GM18870 (cell line): ENCODE measurements at regions not wholly inside any gene's neighbourhood (a gene's known extent, or its start where the extent isn't known, plus 50 kb on each side); places are given as distances from the start of the nearest gene placed in this dataset.
"Not testable (repeated sequence)": the region's sequence is repeated elsewhere in the genome, so short reads cannot be mapped to it uniquely, and the experiment has no call there.

Experiments used
- ATAC-seq: cut with Tn5 transposase; IDR thresholded peaks from one replicate; pipeline ENCODE4 v1.9.1; 2021; ENCODE audit warnings: moderate library complexity; ENCODE audit not compliant: unreplicated experiment

DNA sequence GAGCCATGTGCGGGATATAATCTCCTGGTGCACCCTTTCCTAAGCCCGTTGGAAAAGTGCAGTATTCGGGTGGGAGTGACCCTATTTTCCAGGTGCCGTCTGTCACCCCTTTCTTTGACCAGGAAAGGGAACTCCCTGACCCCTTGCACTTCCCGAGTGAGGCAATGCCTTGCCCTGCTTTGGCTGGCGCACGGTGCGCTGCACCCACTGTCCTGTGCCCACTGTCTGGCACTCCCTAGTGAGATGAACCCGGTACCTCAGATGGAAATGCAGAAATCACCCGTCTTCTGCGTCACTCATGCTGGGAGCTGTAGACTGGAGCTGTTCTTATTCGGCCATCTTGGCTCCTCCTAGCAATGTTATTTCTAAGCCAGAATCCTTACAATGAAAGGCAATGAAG is 121.1 kb downstream of the TAF11L14 start:
- ATAC-seq: not testable (repeated sequence)

DNA sequence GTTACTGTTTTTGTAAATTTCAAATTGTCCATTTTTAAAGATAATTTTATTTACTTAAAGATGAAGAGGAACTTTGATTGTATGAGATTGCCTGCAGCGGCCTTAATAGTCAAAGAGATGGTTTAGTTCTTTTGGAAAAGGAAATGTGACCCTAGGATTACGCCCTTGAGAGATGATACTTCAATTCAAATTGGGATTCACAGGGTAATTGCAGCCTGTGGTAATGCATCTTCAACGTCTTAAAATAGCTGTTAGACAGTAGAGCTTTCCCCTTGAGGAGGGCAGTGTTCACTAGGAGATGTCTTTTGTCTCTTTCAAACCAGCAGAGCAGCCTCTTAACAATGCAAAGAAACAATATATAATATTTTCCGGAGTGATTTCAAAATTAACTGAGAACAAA is 127.1 kb downstream of the TAF11L14 start:
- no peak for ATAC-seq

DNA sequence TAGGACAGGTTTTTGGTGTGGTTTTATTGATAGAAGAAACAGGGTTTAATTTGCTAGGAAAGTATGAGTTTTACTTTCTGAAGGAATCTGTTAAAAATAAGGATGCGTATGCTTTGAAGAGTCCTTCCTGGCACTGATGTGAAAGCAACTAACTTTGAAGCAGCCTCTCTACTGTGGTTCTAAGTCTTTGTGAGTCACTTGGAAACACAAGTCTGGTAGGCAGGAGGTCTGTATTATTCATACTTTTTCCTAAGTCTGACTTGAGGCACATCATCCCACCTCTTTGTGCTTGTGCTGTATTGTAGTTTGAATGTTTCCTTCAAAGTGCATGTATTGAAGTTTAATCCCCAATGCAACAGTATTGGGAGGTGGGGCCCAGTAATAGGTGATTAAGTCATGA is 129.0 kb downstream of the TAF11L14 start:
- no peak for ATAC-seq

DNA sequence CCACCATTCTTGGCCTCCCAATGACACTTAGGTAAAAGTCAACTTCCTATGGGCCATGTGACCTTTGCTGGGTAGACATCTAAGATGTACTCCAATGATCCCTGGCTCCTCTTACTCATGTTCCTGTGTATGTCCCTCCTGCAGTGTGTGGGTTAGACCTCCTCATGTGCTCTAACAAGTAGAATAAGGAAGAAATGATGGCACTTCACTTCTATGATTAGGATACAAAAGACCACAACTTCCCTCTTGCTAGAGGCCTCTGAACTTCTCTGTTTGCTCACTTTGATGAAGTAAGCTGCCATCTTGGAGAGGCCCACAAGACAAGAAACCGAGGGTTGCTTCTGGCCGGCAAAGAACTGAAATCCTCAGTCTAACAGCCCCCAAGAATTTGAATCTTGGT is 131.8 kb downstream of the TAF11L14 start:
- no peak for ATAC-seq

DNA sequence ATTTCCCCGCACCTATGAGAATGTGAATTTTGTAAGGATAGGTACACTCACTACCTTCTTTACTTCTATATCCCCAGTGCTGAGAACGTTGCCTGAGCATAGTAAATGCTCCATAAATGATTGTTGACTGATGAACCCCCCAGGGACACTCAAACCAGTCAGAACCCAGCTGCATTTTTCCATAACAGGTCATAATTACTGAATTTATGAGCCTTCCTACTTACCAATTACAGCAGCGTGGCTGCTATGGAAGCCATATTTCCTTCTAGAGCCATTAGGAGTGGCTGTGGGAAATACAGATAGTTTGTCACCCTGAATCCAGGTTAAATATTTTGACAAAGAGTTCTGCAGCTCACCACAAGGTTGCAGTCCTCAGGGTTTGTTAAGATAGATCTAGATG is 135.0 kb downstream of the TAF11L14 start:
- no peak for ATAC-seq

DNA sequence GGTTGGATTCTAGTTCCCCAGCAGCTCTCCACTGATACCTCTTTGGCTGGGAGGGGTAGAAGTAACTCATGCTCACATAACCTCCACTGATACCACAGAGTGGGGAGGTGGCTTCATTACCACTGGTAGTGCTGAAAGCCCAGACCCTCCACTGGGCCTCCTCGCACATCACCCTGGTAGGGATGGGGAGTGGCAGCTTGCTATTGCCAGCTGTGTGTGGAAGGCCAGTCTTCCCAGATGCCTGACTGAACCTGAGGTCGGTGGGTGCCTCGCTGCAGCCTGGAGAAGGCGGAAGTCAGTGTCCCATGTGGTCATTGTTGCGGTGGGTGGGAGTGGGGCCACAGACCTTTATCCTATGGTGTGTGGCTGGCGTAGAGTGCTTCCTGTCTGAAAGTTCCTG is 138.0 kb downstream of the TAF11L14 start:
- ATAC-seq: no peak

DNA sequence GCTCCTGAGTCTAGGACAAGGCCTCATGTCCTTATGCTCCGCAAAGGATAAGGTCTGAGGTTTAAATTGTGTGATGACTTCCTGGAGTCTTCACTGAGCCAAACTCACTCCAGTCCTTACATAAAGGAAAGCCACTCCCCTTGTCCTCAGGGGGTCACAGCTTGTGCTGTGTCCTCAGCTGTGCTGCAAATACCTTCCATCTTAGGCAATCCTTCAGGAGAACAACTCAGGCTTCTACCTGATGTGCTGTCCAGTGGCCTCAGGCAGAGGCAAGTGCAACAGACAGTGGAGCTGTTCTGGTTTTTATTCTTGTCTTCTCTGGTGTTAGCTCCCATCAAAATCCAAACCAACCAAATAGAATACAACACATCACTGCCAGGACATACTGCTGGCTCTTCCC is 151.5 kb downstream of the TAF11L14 start:
- no peak for ATAC-seq

DNA sequence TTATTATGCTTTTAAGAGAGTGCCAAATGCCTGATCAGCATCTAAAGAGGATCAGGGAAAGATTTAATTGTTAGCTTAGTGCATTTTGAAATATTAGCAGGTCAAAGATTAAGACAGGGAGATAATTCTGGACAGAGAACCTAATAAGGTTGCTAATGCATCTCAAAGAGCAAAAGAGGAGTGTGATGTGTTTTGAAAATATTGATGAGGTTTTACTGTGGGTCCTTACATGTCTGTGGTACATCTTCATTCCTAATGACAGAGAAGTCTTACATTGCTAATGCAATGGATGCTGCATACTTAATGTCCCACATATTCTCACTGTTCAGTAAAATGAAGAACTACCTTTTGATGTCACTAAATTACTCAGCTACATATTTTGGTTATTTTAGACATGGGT is 154.1 kb downstream of the TAF11L14 start:
- no peak for ATAC-seq

DNA sequence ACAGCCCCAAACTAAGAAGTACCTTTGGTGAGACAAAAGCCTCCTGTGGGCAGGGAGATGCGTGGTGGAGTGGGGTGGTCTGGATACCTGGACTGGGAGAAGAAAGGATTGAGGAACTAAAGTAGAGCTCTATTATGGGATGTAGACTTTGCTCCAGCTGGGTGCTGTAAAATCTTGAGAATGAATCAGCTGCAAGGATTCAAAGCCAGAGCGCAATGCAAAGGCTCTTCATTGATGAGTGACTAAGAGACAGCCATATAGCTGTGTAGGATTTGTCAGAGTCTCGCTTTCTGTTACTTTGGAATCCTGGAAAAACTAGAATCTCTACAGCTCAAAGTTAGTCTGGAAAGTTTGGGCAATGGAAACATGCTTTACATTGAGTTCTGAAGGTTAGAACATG is 159.9 kb downstream of the TAF11L14 start:
- ATAC-seq: no peak

DNA sequence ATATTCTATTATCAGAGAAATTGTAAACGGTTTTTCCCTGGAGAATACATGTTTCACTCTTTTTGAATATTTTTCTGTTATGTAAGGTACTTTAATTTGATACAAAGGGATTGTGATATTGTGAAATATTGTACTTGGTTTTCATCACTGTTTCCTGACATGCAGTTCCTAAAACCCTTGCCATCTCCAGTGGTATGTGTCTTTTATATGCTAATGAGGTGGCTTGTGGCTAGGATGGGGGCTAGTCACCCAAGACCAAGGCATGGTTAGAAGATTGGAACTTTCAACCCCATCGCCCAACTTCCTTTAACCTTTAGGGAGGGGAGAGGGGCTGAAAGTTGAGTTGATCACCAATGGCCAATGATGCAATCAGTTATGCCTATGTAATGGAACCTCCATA is 160.6 kb downstream of the TAF11L14 start:
- no peak for ATAC-seq

DNA sequence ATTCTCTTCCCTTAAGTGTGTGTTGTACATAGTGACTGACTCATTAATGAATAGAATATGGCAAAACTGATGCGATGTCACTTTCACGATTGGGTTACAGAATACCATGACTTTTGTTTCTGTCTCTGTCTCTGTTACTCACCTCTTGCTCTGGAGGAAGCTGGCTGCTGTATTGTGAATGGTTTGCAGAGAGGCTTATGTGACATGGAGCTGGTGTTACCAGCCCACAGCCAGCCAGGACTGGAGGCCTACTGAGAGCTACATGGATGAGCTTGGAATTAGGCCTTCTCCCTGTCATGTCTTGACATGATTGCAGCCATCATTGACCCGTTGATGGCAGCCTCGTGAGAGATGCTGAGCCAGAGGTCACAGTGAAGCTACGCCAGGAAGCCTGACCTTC is 161.9 kb downstream of the TAF11L14 start:
- no peak for ATAC-seq

DNA sequence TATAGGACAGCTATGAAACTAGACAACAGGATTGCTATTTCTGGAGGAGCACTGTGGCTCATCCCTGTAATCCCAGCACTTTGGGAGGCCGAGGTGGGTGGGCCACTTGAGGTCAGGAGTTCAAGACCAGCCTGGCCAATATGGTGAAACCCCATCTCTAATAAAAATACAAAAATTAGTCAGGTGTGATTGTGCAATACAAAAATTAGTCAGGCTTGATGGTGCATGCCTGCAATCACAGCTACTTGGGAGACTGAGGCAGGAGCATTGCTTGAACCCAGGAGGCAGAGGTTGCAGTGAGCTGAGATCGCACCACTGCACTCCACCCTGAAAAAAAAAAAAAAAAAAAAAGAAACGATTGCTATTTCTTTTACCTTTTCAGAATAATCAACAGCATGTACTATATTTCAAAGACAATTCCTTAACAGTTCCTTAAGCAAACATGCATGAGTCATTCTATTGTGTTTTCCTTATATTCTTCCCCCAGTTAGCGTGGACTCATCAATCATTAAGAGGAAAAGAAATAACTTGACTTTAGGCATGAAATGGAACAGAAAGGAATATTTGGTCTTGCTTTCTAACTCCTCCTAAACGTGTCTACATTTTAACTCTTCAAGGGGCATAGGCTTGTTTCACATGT is 162.6 kb downstream of the TAF11L14 start:
- ATAC-seq: no peak

DNA sequence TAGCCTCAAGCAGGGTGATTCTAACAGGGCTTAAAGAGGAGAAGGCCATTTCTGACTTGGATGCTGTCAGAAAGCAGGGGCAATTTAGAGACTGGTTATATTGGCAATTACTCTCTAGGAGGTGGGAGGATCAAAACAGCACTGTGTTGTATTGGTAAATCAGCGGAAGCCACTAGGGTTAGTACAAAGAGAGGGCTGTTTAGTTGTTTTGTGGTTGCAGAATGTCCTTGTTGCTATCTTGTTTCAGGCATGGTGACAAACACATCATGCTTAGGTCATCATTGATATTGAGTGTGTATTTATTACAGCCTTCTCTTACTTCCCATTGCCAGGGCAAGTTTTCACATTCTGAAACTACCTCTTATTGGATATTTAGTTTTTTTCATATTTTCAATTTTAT is 165.3 kb downstream of the TAF11L14 start:
- ATAC-seq: no peak

DNA sequence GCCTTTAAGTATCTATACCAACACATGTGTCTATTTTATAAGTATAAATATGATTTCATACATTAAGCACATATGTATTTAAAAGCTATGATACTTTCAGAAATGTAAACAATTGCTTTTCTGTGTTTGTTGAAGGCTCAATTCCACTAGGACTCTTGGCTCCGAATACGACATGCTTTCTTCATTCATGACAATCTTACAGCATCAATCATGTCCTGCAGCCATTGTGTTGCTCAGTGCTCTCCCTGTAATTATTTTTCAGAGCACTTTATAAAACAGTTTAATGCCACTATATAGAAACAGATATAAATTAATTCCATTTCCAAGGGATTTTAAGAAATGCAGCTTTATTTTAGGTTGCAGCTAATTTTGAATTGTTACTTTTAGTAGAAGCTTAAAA is 167.3 kb downstream of the TAF11L14 start:
- ATAC-seq: no peak

DNA sequence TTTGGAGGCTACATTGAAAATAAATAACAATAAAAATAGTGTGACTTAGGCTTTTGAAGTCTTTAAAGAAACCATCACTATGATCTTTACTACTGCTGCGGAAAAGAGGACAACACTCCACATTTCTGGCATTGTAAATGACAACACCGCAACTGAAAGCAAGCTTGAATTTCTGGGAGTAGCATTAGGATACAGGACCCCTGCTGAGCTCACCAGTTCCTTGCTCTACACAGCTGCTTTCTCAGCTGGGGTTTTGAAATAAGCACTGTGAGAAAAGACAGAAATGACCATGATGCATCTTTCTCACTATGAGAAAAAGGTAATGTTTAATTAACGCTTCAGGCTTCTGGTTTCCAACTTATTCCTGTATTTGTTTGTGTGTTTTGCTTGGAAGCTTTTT is 168.0 kb downstream of the TAF11L14 start:
- no peak for ATAC-seq

DNA sequence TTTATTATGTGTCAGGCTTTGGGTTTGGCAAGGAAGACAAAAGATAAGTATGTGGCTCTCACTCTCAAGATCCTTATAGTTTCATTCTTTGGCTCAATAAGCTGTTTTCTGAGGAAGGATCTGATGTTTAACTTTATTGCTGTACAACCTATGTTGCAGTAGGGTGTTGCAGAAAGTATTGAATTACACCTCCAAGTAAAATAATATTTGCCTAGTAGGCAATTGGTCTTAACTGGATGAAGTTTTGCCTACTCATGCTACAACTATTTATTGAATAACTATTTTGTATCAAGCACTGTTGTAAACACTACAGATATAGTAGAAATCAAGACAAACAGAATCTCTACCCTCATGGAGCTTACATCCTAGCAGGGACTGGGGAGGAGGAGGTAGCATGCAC is 169.7 kb downstream of the TAF11L14 start:
- ATAC-seq: no peak

DNA sequence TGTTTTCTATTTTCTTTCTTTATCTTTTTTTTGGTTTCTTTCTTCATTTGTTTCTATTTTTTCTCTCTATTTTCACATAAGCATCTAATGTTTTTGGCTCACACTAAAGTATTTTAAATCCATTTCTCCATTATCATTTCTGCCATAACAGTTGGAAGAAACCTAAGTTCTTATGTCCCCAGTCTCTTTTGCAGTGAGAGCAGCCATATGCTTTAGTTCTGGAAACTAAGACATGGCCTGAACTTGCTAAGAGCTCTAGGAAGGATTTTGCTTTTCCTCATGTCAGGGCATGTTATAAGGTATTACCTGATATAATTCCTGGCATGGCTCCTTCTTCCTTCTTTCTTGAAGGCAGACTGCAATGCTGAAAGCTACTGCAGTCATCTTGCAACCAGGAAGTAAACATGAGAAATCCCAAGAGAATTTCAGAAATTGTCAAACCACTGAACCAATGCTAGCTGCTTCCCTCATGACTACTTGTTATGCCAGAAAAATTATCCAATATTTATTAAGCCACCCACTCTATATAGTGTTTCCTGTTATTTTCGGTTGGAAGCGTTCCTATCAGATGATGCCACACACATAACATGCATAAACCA is 171.1 kb downstream of the TAF11L14 start:
- no peak for ATAC-seq

DNA sequence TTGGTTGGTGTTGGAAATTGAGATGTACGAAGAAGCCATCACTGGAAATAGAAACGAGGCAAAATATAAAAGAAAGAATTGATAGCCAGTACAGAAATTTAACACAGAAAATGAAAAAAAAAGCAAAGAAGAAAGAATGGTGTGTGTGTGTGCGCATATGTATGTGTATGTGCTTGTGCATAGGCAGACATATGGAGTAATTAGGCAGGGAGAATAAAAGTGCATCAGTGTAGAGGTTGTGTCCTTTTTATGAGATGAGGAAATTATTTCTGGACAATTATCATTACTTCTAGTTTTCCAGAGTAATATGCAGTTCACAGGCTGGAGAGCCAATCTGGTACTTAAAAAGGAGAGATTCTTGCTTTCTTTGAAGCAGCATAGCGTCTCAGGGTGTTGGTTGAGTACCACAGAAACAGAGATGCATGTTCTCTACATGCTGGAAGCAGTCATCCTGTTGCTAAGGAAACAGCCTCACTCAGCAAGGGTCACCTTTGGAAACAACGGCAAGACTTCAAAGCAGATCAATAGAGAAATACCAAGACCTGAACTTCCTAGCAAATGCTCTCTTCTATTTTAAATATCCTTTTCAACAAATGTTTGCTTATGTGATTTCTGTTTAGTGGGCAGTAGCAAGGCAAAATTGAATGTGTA is 172.7 kb downstream of the TAF11L14 start:
- no peak for ATAC-seq

DNA sequence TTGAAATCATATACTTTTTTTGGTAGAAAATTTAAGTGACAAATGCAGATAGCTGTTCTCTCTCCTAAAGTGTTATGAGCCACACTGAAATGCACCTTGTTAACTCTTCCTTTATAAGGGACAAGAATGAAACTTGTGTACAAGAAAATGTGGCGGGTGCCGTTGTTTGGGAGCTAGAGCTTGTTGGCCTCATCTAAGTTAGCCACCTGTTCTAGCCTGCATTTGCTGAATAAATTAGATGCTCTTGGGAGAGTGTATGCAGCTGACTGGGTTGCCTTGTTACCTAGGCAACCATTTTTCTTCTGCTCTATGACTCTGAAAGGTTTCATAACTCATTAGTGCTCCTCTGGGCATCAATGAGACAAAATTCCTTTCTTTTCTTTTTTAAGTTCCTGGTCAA is 174.3 kb downstream of the TAF11L14 start:
- ATAC-seq: no peak

DNA sequence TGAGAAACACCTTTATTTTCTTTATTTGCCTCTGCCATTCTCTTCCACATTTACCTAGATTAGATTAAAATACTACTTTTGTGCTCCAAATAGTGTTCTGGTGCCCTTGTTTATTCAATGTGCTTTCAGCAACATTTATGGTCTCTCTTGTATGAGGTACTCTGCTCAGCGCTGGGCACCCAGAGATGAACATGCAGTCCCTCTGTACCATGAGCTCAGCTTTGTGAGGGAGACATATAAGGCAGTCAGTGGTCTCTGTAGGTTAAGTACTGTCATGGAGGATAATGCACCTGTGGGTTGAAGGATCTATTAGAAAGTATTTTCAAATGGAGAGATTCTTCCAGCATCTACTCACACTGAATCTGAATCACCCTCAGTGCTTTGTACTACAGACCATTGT is 176.5 kb downstream of the TAF11L14 start:
- ATAC-seq: no peak

DNA sequence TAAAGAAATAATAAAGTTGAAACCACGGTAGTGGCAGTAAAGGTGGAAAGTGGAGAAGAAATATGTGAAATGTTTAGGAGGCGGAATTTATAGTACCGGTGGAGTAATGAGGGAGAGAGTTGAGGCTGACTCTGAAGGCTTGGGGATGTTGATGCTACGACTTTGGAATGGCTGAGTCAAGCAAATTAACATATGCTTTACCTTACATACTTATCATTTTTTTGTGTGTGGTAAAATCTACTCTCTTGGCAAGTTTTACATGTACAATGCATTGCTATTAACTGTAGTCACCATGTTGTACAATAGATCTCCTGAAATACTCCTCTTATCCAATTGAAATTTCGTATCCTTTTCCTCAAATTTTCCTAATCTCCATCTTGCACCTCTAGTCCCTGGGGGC is 179.0 kb downstream of the TAF11L14 start:
- ATAC-seq: no peak

DNA sequence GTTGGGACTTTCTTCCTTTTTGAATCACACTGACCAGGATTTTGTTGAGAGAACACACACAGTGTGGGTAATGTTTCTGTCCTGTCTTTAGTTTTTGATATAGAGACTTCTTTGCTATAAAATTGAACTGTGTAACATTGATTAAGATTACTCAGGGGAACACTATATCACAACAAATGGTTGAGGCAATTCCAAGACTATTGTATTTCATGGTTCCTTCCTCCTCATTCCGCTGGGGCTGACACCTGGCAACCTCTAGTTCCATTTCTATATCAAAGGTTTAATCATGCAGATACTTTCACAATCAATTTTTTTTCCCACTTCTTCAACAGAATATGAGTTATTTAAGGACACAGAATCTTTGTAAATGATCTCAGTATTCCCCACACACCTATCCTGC is 182.2 kb downstream of the TAF11L14 start:
- ATAC-seq: no peak

DNA sequence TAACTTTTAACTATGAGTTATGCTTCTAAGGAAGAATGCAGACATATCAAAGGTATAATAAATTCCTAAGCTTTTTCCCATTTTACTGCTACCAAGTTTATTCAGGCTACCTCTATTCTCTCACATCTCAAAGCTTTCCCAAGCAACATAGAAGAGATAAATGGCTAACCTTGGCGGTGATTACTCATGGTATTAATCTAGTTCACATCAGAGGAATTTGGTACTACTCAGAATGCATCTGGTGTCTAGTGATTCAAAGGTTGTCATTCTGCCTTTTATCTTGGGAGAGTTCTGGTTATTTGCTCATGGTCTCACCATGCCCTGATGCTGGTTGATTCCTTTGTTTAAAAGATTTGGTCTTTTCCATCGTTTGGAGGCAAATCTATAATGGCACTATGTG is 182.7 kb downstream of the TAF11L14 start:
- no peak for ATAC-seq
